GM21515 (cell line): ENCODE measurements at regions not wholly inside any gene's neighbourhood (a gene's known extent, or its start where the extent isn't known, plus 50 kb on each side); places are given as distances from the start of the nearest gene placed in this dataset.

Experiments used
- ATAC-seq: cut with Tn5 transposase; IDR thresholded peaks from one replicate; pipeline ENCODE4 v1.9.1; 2021; ENCODE audit not compliant: unreplicated experiment

DNA sequence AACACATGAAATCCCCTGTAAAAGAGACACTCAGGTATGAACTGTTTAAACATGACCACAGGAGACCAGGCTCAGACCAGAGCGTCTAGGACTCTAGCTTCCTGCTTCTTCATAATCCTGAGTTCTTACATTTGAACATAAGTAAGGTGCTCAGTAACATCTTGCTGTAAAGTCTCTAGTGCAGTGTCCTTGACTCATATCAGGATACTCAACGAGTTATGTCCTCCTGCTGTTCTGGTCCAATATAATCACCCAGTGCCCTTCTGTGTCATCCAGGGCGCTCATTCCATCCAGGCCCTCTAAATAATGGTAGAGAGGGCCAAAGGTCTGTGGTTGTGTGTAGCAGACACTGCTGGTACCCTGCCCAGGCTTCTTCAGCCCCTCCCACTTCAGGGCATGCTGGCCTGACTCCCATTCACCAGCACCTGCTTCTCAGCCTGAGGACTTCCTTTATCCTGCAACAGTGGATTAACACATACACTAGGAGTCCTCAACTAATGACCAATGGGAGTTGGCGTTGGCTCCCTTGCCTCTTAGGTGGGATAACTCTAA lies 66.8 kb upstream of the MOCS1 start:
- no peak for ATAC-seq

DNA sequence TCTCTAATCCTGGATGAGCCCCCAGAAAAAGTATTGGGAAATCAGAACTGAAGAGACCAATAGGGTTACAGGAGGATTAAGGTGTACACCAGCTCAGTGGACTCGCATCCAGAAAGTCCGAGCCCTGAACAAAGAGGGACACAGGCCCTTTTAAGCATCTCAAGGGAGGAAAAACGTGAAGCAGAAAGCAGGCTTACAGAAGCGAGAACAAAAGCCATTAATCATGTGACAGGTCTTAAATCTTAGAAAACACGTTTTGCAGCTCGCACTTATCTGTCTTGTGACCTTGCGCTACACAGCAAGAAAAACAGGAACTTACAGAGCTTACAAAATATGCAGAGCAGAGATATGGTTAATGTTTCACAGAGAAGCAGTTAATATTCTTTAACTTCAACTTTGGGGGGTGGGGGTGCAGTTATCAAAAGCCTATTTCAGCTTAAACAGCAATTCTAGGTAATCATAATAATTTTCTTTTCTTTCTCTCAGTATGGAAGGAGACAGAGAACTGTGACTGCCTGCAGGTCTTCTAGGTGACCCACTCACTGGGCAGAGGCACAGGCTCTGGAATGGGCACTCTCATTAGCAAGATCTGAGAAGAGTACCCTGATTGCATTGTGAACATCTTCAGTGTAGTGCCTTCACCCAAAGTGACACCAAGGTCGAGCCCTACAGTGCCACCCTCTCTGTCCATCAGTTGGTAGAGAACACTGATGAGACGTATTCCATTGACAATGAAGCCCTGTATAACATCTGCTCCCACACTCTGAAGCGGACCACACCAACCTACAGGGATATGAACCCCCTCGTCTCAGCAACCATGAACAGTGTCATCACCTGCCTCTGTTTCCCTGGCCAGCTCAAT lies 65.0 kb upstream of the MOCS1 start:
- no peak for ATAC-seq

DNA sequence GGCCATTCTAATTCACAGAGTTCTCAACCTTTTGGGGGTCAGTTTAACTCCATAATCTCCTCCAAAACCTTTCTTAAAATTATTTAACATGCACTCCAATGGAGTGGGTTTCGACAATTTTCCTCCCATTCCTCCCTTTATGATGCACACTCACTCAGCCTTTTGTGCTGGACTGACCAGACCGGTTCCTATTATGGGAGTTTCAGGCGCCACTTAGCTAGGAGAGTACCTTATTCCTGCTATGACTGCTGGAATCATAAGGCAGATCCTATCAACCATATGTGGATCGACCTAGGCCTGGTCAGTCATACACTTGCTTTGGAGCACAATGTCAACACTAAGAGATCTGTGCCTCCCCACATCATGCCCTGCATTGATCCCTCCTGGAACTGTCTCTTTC lies 63.9 kb upstream of the MOCS1 start:
- ATAC-seq = no peak

DNA sequence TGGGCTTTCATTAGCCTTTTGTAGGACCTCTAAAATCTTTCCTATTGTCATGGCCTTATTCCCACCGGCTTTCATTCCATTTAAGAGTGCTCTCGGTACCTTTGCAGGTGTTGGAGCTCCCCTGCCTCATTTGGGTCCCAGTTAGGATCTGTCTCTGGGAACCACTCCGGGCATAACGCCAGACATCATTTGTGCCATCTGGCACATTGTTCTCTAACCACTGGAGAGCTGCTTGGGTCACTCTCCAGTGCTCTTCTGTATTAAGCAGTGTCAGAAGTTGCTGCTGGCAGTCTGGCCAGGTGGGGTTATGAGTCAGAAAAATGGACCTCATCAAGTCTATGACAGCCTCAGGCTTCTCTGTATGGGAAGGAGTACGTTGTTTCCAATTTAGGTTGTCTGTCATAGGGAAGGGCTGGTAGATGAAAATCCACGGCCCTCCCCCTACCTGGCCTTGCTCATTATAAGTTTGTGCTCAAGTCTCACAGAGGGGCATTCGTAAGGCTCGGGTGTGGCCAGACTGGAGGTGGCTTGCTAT lies 62.9 kb upstream of the MOCS1 start:
- ATAC-seq = no peak

DNA sequence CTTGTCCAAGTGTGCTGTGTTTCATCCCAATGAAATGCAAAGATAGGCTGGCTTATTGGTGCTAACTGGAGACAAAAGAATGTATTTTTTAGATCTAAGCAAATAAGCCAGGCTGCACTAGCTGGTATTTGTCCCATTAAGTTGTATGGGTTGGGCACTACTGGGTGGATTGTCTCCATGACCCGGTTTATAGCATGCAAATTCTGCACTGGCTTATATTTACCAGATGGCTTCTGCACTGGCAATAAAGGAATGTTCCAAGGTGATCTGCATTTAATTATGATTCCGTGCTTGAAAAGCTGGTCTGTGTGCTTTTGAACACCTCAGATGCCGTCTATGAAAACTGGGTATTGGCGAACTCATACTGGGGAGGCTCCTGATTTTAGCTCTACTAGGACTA lies 61.4 kb upstream of the MOCS1 start:
- no peak for ATAC-seq

DNA sequence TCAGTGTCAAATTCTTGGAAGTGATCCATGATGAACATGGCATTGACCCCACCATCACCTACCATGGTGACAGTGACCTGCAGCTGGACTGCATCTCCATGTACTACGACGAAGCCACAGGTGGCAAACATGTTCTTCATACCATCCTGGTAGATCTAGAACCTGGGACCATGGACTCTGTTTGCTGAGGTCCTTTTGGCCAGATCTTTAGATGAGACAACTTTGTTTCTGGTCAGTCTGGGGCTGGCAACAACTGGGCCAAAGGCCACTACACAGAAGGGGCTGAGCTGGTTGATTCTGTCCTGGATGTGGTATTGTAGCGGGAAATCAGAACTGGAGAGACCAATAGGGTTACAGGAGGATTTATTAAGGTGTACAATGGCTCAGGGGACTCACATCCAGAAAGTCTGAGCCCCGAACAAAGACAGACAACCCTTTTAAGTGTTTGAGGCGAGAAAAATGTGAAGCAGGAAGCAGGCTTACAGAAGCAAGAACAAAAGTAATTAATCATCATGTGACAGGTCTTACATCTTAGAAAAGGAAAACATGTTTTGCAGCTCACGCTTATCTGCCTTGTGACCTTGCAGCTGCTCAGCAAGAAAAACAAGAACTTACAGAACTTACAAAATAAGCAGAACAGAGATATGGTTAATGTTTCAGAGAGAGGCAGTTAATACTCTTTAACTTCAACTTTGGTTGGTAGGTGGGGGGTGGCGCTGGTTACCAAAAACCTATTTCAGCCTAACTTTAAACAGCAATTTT lies 58.8 kb upstream of the MOCS1 start:
- no peak for ATAC-seq
